HG02885 (cell line): ENCODE measurements at regions not wholly inside any gene's neighbourhood (a gene's known extent, or its start where the extent isn't known, plus 50 kb on each side); places are given as distances from the start of the nearest gene placed in this dataset.
"Not testable (repeated sequence)": the region's sequence is repeated elsewhere in the genome, so short reads cannot be mapped to it uniquely, and the experiment has no call there.

Experiments used
- ATAC-seq: cut with Tn5 transposase; IDR thresholded peaks from one replicate; pipeline ENCODE4 v1.9.1; 2021; ENCODE audit warnings: mild to moderate bottlenecking; ENCODE audit not compliant: unreplicated experiment, poor library complexity

- no peak for ATAC-seq
Observed at GRCh38 chr1:212495766-212496494, 63.2 kb downstream of the NENF start.

- ATAC-seq, result no peak
Observed at GRCh38 chr1:212496682-212497081, 64.0 kb downstream of the NENF start.

- ATAC-seq, result no peak
Observed at GRCh38 chr1:212497553-212497952, 64.8 kb downstream of the NENF start.

- no peak for ATAC-seq
Observed at GRCh38 chr1:212498283-212499040, 65.7 kb downstream of the NENF start.

GRCh38 chr1:212500351-212500750 lies 67.6 kb downstream of the NENF start:
- ATAC-seq, result no peak

DNA sequence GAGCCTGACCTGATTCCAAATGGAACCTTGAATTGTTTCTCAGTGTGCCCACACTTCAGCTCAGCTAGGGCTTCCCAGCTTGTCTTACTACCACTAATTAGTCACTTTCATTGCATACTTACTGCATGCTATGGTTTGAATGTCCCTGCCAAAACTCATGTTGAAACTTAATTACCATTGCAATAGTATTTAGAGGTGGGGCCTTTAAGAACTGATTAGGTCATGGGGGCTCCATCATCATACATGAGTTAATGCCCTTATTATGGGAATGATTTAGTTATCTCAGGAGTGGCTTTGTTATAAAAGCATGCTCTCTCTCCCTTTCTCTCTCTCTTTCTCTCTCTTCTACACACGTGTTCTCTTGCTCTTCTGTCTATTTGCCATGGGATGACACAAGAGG lies 68.3 kb downstream of the NENF start:
- no peak for ATAC-seq

DNA sequence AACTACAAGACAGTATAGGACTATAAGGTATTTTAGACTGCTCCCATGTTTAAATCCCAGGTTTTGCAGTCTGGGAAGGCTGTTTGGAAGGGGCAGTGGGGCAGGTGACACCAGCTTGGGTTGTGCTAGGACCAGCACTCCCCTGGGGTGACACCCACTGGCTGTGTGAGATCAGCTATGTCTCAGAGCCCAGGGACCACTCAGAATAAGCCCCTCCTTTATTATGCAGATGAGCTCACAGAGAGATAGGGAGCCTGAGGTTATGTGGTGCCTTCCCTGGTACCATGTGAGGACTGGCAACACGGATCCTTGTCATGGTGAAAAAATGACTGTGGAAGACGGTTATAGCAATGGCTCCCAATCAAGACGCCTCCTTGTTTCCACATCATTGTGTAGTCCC lies 71.0 kb downstream of the NENF start:
- no peak for ATAC-seq

- ATAC-seq, result no peak
Observed at GRCh38 chr1:212504171-212504803, 71.6 kb downstream of the NENF start.

- no peak for ATAC-seq
Observed at GRCh38 chr1:212506666-212507065, 73.9 kb downstream of the NENF start.

GRCh38 chr1:212507369-212507768 lies 74.6 kb downstream of the NENF start:
- no peak for ATAC-seq

DNA sequence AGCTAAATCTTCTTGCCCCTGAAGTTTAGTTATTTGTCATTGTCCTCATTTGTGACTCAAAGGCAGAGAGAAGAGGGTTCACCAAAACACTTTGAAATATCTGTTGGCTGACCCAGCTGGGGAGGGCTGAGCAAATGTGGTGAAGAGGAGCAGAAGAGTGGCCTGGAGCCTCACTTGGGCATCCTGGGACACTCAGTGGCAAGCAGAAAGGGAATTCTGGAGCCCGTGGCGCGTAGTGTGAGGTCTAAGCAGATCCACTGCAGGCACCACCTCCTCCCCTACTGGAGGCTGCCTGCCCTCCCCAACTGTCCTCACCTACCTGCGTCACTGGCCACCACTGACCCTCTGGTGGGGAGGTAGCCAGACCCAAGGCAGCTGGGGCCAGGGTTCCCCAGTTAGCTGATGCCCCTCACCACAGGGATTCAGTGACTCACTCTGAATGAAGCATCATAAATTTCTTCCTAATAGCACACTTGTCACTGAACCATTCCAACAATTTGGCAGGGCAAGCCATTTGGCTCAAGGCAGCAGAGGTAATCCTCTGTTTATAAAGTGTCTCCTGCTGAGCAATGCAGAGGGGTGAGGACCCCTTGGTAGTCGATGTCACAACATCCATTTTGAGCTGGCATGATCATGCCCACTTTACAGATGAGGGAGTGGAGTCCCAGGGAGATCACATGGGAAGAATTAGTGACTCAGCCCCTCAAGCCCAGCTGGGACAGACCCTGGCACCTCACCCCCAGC lies 80.3 kb downstream of the NENF start:
- ATAC-seq, result no peak

DNA sequence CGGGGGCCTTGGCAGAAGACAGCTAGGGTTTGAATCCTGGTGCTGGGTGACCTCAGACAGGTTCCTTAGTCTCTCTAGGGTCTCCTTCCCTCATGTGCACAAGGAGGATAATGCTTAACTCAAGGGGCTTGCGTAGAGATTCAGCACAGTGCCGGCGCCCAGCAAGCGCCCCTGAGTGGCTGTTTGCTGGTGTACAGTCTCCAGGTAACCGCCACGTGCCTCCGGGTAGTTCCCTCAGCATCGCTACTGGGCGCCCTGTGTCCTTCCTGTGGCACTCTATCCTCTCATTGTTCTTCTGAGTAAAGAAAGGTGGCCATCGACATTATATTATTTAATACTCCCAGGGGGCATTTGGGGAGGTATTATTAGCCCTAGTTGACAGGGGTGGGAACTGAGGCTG lies 80.9 kb downstream of the NENF start:
- ATAC-seq, result no peak

DNA sequence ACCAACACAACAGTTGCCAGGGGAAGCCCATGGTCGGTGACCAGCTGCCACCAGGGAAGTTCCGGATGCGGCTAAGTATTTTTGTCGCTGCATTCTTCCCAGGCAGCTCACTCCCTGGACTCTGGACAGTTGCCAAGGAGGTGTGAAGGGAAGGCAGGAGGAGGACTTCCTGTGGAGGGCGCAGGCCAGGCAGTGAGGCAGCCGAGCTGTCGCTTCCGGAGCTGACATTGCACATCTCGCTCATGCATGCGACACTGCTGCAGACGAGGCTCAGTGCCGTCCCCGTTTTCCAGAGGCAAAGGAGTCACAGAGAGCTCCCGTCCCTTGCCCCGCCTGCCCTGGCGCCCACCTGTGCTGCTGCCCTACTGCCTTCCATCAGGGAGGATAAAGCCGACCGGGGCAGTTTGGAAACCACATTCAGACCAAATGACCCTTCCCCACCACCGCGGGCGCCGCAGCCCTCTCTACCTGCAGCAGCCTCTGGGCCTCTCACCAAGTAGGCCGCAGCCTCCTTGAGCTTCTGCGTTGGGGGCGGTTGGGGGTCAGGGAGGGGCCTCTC lies 81.4 kb downstream of the NENF start:
- ATAC-seq, result no peak

DNA sequence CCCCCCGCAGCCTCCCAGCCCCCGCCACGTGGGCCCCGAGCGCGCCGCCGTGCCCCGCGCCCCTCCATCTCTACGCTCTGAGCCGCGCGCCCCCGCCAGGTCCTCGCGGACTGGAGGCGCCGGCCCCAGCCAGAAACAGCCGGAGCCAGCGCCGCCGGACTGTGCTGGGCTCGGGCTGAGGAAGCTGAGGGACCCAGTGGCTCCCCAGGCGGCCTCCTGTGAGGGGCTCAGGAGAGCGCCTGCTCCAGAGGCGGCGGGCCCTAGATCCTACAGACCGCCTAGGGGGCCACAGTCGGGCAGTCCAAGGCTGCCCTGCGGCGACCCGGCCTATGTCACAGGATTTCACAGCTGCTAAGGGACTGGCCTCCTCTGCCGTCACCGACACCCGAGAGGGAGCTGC lies 82.1 kb downstream of the NENF start:
- no peak for ATAC-seq

DNA sequence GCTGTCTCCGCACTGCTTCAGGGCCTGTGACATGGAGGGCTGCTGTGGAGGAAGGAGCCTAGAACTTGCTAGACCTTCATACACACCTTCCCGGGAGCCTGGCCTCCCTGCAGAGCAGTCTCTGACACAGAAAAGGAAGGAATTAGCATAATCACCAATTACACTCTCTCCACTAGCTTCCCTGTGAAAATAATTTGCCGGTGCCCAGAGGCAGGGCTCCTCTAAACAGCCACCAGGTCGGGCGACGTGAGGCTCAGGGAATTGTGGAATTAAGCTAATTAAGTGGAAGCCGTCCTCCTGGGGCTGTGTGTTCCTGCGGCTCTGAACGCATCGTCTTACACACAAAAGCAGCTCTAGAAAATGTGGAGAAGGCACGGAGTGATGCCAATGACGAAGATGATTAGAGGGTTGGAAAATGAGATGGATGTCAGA lies 82.6 kb downstream of the NENF start:
- no peak for ATAC-seq

GRCh38 chr1:212516012-212516411 lies 83.3 kb downstream of the NENF start:
- not testable (repeated sequence) for ATAC-seq

- ATAC-seq, result no peak
Observed at GRCh38 chr1:212518188-212519054, 85.7 kb downstream of the NENF start.

DNA sequence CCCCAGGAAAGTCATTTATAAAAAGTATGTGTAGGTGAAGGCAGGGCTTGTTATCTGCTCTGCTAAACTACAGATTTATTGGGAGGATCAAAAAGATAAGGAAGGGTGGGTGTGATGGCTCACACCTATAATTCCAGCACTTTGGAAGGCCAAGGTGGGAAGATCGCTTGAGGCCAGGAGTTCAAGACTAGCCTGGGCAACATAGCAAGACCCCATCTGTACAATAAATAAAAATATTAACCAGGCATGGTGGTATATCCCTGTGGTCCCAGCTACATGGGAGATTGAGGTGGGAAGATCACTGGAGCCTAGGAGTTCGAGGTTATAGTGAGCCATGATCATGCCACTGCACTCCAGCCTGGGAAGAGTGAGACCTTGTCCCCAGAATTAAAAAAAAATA lies 86.4 kb downstream of the NENF start:
- no peak for ATAC-seq

GRCh38 chr1:212520299-212520698 lies 87.6 kb downstream of the NENF start:
- ATAC-seq, result no peak
